Stimulated activated CD4-positive, alpha-beta T cell treated with anti-CD3 and anti-CD28 coated beads, Interleukin-12 subunit alpha, Interleukin-12 subunit beta, amount 100 ng/mL, for 48 hours (primary cell): ENCODE measurements at regions not wholly inside any gene's neighbourhood (a gene's known extent, or its start where the extent isn't known, plus 50 kb on each side); places are given as distances from the start of the nearest gene placed in this dataset.

Experiments
- DNase-seq, 3 donors: peaks; one replicate each; pipeline ENCODE4 v3.0.0-alpha.2; 2020; ENCODE audit warnings: low read depth in 2 of 3, low spot score in 1 of 3

DNA sequence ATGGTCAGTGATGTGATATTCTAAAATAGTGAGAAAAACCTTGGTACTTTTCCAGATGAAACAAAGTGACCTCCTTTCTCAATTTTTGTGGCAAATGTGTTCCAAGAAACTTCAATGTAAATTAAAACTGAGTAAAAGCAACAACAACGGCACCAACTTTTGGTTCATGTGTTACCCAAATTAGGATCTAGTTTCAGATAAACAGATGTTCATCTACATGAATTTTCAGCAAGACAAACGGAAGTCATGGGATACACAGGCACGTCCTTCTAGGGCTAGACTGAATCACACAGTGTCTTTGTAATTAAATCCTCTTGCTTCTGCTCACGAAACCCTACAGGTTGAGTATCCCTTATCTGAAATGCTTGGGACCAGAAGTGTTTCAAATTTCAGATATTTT is 915.2 kb downstream of the TFAP2A start:
- no peak for DNase-seq

DNA sequence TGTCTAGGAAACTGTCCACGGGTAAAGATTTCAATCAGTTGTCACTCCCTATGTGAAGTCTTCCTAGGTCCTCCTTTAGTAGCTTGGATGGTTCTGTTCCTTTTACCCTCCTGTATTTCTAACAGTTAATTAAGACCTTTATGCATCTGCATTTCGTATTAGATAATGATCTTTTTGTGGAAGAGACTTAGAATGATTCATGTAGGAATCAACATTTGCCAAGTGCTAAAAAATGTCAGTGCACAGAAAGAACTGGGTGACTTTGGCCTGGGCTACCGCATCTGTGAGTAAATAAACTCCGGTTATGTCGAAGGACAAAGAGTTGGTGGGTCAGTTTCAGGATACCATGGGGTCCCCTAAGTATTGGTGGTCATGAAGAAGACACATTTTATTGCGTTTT is 918.0 kb downstream of the TFAP2A start:
- no peak for DNase-seq

DNA sequence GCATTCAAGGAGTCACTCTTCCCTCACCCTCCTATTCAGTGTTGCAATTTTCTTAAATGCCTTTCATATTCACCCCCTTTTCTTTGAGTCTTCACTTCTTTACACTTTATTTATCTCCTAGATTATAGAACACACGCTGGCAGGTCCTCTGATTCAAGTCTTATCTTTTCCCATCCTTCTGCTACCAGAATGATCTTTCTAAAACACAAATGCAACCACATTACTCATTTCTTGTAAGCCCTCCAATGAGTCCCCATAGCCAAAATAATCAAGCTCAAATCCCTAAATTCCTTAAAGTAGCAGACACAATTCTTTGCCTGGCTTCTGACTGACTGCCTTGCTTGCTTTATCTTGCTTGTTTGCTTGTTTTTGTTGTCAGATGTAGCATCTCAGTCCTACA is 920.0 kb downstream of the TFAP2A start:
- DNase-seq: no peak

DNA sequence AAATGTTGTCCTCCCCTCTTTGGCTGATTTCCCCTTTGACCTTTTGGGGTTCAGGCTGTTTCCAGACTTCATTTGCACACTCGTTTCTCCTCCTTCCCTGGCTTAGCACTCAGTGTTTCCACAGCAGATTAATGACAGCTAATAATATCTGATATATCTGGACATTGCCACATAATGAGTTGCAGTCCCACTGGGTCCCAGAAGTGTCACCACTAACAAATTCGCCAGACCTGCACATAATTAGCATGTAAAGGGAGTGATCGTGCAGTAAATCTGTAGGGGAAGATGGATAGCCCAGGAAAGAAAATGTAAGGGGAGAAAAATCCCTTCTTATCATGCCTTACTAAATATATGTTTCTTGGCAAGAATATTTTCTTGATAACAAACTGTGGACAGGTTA is 922.1 kb downstream of the TFAP2A start:
- no peak for DNase-seq

DNA sequence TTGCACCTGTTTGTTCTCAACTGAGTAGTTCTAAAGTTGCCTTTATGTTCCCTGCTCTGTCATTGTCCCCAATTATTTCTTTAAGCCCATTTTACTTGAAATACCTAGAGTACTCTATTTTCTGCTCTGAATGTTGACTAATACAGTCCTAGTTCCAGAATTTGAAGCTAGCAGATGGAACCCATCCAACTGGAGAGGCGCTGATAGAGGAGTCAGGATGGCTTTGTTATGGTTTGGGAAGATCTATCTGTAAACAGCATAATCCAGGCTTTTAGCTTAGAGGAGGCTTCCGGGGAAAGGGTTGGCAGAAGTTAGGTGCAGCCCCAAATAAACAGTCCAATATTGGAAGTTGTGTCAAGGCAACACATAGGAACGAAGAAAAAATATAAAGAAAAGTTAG is 927.7 kb downstream of the TFAP2A start:
- no peak for DNase-seq

DNA sequence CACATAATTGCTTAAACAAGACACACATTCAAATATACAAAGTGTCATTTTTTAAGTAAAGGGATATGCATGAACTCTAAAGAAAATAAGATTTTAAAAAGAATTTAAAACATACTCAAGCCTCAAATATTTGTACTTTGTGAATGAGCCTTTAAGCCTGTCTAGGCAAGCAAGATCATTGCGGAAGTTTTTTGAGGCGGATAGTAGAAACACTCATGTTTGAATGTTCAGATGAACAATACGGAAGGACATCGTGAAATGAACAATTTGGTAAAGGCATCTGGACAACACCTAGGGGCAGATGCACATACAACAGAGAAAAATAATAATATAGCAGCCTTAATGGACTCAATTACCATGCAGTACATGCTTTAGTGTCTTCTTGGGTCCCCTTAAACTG is 928.9 kb downstream of the TFAP2A start:
- DNase-seq: no peak

DNA sequence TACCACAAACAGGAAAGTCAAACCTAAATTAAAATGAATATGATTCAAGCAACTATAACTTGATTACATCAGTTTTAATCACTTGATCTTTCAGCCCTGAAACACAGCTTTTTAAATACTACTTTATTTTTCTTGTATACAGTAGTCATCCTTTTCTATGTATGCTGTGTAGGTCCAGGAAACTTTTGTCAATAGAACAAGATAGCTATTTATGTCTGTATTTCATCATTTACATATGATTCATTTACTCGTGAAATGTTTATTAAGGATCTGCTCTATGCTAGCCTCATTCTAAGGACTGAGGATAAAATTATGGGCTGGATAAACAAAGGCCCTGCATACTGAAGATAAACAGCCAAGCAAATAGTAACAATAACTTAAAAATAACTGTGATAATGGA is 930.2 kb downstream of the TFAP2A start:
- no peak for DNase-seq

DNA sequence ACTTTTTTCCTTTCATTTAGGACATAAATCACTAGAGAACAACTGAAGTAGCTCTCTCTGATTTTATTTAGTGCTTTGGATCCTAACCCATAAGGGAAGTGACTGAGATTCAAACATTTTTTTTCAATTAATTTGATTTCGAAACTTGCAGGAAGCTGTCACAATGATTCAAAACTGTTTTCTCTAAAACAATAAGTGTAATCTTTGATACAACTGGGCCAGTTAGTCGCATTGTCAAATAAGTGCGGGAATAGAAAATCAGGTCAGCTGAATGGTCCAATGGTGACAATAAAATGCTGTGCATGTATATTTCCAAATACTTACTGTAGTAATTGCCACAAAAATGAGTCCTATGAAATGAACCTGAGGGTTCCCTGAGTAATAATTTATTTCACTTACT is 930.8 kb downstream of the TFAP2A start:
- no peak for DNase-seq

DNA sequence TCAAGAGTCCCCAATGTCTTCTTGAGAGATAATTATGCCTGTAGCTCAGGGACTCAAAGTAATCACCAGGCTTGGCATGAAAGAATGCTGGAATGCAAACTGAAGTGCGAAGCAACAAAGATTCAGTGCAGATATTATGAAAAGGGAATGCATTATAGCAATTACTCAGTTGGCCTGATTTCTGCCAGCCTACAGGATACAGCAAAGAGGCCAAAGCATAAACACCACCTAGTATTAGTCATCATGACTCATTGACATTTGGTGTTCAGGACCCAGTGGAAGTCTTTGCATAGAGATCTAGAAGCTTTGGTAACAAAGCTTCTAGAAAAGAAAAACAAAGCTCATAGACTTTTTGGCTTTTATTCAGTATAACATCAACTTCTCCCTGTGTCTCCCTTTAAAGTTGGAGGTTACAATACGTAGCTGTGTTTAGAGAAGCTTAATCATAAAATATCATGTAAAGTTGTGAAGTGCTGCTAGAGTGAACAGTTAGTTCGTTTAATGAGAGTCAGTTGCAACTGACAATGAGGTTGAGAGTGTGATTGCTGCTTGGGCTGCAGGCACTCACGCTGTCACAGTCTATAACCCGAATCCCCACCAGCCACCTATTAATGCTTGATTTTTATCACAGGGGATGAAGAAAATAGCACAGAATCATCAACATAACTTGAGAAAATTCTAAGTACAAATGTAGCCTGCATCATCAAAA is 932.7 kb downstream of the TFAP2A start:
- DNase-seq: no peak

DNA sequence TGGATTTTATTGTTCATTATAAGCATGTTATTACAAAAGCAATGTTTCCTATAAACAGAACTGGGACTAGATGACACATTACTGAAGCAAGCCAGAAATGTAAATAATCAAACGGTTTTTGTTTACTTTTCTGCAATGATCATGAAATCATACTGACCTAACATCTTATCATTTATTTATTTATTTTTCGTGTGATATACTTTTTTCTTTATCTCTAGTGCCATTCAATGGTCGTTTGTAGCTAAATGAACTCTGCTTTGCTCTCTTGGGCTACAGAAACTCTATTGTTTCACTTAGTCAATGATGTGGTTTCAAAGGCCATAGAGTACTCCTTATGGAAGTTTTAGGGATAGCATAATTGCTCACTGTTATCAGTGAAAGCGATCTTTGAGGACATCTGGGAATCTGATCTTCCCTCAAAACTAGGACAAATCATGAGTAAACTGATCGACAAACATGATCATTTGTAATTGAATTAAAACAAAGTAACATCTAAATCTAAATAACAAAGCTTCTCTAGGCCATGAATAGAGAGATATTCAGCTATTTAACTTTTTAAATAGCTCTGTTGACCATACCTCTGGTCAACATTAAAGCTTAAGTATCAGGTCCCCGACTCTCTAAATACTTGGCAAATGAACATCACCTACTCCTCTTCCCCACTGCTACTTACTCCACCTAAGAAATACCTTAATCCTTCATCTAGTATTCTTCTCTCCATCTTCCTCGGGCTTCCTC is 933.4 kb downstream of the TFAP2A start:
- DNase-seq: no peak

DNA sequence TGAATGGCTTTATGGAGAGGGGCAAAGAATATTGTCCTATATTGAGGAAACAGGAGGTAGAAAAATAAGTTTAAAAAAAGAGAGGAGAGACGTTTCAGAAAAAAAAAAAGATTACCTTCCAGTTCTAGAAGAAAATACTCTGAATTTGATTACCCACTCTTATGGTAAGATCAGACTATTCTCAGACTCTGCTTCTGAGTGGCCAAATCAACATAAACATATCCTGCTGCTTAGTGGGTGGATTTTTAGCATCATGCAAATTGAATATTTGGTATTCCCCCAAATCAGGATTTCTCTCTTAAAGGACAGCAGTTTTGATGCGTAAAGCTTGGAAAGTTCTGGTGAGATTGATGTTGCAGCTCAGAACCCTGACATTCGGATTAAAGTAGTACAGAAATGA is 946.6 kb downstream of the TFAP2A start:
- DNase-seq: no peak

DNA sequence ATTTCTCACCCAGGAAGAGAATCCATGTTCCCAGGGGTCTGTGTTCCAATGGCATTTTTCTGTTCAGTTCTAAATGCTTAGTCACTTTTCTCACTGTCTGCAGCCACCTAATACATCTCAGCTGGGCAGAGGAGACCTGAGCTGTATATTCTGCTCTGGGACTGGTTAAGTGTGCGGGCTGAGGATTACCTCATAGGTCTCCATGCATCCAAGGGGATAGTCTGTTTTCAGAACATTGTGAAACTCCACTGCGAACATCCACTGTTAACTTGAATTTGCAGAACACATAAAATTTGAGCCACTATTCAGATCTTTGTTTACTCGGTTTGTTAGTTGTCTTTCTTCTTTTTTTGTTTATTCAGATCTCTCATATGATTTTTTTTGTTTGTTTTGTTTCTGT is 947.1 kb downstream of the TFAP2A start:
- no peak for DNase-seq

DNA sequence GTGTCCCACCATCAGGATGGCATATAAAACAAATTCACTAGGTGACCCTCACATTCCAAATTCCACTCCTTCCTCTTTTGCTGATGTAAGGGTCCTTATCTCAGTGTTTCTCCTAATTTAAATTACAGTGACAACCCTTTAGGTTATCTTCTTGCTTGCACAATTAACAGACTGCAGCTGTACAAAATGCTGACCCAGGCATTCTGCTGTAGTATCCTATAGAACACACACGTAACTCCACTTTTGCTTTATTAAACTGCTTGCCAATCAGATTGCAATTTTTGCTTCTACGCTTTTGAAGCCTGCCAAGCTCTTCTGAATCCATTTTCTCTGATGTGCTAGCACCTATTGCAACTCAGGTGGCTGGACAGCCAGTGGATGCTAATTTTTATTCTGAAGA is 950.3 kb downstream of the TFAP2A start:
- DNase-seq: no peak

DNA sequence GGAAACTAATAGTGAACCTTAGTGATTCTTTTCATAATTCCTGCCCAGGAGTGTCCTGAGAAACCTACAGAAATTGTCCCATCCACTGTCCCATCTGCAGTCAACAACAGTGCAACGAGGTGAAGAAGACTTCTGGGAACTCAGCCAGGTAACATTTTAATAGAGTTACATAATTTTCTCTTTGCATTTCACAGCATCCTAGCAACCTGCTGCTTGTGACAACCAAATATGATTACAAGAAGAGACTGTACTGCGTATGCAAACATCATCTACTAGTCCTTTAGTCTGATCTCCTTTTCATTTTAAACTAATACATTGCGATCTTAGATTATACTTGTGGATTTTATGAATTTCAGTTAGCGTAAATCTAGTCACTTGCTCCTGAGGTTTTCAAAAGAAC is 951.6 kb downstream of the TFAP2A start:
- DNase-seq: no peak

DNA sequence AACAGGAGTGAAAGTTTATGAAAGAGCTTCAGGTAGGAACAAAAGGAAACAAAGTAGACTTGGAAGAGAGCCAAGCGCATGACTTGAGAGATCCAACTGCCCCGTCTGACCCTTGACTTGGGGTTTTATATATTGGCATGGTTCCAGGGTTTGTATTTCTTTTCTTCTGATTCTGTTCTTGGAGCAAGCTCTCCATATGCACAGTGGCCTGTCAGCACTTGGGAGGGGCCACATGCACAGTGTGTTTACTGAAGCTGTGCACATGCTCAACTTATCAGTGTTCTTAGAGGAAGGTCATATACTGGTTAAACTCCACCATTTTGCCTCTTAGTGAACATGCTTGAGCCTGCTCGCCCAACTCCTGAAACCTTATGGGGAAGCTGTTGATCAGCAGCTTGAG is 953.7 kb downstream of the TFAP2A start:
- no peak for DNase-seq

DNA sequence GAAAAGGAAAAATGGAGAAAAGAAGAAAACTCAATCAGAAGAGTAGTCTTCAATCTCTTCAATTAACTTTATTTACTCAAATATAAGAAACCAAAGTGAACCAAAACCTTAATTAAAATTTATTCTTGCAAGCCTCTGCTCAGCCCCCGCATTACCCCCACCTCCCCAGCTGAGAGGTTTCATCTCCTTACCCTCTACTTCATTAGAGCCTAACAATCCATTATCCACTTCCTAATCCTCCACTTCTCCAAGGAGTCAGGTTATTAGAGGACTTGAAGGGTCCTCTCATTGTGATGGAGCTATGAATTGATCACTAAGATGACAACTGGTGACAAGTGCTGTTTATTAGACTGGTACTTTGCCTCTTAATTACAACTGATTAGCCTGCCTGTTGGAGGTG is 956.5 kb downstream of the TFAP2A start:
- no peak for DNase-seq

DNA sequence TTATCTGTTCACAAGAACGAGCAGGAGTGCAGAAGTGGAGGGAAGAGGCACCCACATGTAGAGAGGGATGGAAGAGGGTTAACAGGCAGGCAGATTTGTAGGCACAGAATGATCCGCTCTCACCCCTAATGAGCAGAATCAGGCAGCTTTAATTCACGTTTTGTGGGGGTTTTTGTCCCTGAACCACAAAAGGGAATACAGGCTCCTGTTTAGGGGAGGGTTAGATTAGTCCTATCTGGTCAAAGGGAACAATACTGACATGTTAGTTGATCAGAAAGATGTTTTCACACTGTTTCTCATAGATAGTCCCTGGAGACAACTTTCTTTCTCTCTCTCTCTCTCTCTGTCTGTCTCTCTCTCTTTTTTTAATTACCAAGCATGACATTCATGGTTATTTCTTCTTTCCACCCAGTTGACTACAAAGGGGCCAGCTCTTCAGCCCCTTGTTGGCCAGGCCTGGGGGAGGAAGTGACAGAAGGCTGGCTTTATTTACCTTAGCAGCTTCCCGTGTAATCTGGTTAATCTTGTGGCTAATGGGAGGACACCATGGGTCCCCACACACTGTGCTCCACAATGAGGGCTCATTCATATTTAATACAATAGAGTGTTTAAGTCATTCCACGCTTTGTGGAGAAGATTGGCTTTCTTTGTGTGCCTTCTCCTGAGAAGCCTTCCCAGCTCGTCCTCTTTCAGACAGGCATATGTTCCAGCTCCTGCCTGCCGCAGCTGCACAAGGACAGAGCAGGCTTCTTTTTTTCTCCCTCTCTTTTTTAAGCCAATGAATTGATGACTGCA is 958.8 kb downstream of the TFAP2A start:
- no peak for DNase-seq

DNA sequence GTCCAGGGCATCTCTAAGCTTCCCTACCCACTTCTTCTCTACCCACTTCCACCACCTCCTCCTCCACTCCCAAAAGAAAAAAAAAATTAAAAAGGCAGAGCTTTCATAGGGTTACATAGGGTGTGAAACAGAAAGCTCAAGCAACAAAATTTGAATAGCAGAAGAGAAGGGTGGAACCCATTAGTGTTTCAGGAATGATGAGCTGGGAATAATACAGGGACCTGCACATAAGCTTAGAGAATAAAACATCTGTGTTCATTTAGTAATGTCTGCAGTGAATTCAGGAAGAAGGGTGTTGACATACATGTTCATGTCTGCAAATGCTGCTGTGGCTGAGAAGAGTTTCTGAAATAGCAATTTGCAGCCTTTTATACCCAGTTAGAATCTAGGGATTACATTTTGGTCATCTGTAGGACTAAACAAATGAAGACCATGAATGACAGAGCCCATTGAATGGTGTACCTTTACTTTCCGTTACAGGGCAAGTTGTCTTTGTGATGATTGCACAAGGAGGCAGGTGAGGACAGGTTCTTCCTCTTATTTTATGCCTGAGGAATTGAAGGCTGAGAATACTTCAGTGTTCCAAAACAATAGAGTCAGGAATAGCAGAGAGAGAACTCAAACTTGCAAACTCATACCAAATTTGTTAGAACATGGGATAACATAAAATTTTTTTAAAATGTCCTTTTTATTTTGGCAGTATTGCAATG is 975.1 kb downstream of the TFAP2A start:
- DNase-seq: no peak

DNA sequence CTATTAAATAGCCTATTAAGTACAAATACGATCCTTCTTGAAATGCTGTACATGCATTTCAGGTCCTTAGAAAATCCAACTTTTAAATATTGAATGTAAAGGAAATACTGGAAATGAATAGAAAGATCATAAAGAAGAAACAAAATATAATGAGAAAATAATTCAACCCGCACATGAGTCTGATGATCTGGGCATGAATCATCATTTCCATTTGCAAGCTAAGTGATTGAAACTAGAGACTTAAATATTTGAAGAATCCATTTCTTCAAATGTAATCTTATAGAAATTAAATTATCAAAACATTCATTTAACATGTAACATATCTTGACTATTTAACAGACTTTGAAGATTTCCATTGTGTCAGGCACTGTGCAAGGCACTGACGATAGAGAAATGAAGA is 977.0 kb downstream of the TFAP2A start:
- no peak for DNase-seq

DNA sequence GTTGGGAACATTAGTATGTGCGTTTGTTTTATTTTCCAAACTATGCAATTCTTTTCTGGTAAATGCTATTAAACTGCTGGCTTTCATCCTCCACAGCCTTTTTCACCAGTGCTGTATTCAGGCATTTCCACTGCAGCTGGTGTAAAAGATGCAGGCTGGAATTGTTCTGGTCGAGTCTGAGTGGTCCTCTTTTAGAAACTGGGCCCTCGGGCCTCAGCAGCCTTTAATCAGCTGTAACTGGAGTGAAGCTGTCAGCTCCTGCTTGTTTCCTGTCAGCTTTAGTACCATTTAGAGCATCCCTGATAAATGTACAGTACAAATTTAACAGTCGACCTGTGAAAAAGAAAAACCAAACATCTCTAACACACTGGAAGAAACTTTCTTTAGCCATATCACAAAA is 979.6 kb downstream of the TFAP2A start:
- no peak for DNase-seq

DNA sequence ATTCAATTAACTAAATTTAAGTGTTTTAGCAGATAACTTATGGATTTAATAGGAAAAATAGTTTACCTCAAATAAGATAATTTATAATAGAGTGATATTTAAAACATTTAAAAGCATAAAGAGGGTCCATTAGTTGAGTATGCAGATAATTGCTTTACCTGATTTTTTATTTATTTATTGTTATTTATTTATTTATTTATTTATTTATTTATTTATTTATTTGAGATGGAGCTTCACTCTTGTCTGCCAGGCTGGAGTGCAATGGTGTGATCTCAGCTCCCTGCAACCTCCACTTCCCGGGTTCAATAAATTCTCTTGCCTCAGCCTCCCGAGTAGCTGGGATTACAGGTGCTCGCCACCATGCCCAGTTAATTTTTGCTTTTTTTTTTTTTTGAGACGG is 982.9 kb downstream of the TFAP2A start:
- DNase-seq: no peak
